NCI-H2107 (cell line): ENCODE measurements at regions not wholly inside any gene's neighbourhood (a gene's known extent, or its start where the extent isn't known, plus 50 kb on each side); places are given as distances from the start of the nearest gene placed in this dataset.
"Not testable (repeated sequence)": the region's sequence is repeated elsewhere in the genome, so short reads cannot be mapped to it uniquely, and the experiment has no call there.

Source experiments
- DNase-seq: peaks from one replicate; lab custom pipeline; 2025; lab: John Stamatoyannopoulos, UW

DNA sequence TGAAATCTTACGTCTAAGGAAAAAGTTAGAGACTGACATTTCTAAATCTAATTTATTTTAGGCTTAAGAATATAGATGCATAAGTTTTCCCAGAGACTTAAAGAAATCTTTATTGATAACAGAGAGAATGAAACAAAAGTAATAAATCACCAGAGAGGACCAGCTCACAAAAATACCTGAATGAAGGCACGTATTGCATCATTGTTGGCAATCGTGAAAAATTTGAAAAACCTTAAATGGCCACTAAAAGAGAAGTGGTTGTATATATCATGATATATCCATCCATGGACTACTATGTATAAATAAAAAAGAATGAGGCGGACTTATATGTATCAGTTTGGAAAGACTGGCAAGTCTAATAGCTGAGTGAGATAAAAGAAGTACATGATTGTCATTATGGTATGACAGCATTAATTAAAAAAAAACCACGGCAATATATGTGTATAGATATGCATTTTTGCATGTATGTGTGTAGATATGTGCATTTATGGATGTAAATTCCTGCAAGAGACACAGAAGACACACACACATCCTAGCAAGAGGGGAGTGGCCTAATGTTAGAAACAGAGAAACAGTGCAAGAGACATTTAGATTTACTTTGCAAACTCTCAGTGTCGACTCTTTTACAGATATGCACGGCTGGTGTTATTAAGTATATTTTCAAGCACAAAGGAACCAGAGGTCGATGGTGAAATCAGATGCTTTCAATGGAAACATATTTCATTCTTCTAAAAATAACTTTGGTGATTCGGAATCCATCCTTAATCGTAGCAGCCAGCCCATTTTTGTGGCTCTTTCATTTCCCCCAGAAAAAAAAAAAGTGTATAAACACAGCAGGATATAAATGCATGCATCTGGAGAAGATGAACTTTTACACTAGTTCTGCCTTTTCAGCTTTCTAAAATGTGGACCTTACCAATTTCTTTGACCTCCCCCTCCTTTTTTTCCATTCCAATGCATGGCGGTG, 156.1 kb upstream of the SALL4 start:
- DNase-seq, result no peak

DNA sequence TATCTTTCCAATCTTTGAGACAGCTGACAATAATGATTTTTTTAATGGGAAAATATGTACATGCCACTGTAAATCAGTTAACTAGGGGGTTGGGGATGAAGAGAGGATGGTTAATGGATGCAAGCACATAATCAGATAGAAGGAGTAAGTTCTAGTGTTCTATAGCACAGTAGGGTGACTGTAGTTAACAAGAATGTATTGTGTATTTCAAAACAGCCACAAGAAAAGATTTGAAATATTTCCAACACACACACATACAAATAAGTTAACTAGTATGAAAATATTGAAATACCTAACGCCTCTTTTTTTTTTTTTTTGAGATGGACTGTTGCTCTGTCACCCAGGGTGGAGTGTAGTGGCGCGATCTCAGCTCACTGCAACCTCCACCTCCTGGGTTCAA, 153.4 kb upstream of the SALL4 start:
- no peak for DNase-seq

DNA sequence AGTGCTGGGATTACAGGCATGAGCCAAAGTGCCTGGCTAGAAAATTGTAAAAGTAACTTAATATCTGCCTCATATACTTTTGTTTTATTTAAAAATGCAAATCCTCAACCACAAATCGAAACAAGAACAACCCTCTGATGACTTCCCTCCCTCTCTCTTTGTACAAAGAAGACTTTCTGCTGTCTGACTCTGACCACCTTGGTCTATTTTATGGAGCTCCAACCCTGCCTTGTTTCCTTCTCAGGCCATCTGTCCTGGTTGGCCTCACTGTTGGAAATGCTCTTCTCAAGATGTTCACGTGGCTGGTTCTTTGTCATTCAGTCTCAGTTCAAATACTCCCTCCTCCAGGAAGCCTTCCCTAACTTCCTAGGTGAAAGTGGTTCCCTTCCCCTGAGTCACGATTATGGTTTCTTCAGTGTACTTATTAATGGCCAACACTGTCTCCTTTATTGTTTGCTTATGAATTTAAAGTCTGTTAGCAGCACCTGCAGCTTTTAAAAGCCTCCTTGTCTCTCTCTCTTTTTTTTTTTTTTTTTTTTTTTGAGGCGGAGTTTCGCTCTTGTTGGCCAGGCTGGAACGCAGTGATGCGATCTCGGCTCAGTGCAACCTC, 151.5 kb upstream of the SALL4 start:
- DNase-seq, result no peak

DNA sequence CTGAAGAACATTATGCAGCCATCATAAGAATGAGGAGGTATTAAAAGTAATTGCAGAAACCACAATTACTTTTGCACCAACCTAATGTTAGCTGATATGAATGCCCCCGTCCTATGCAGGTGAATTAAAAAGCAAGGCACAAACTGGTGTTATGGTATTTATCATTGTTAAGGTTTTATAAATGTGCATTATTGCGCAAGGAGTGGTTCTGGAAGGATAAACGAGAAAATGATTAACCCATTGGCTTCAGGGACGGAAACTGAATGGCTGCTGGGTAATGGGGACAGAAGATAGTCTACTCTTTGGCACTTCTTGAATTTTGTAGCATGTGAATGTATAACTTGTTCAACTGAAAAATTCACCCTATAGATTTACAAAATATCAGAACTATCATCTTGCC, 148.6 kb upstream of the SALL4 start:
- no peak for DNase-seq

DNA sequence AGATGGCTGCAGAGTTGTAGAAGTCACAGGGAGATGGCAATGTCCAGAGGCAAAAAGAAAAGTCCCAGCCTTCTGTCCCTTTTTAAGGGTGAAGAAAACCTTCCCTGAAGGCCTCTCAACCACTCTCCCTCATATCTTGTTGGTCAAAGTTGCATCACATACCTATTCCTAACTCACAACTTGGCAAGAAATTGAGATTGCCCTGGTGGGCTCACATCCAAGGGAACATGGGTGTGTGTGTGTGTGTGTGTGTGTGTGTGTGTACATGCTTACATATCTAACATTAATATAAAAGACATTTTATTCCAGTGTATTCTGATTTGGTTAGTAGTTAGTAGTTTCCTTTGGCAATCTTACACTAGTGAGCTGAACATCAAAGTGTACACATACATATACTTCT, 144.3 kb upstream of the SALL4 start:
- no peak for DNase-seq

DNA sequence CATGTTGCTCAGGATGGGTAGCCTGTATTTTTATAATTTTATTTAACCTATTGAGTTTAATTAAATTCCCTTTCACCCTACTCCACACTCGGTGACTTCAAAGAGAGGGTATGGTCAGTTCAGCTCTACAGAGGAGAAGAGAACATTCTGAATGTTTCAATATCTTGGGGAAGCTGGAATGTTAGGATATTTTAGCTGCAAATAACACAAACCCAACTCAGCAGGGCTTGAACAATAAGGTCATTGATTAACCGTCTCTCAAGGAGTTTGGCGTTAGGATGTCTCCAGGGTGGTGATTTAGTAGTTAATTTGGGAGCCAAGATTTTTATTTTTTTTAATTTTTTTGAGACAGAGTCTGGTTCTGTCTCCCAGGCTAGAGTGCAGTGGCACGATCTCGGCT, 143.6 kb upstream of the SALL4 start:
- DNase-seq, result no peak

DNA sequence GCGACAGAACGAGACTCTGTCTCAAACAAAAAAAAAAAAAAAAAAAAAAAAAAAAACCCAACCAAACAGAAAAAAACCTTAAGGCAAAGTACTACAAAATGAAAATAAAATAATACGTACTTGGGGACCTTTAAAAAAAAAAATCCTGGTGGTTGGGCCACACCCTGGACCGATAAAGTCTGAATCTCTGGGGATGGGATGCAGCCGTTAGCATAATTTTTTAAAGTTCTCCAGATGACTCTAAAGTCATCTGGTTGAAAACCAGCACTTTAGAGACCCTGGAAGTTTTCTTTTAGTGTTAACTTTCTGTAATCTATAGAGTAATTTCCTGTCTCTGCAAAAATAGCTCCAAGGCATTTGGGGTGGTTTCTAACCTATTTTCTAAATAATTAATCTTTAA, 142.9 kb upstream of the SALL4 start:
- no peak for DNase-seq

DNA sequence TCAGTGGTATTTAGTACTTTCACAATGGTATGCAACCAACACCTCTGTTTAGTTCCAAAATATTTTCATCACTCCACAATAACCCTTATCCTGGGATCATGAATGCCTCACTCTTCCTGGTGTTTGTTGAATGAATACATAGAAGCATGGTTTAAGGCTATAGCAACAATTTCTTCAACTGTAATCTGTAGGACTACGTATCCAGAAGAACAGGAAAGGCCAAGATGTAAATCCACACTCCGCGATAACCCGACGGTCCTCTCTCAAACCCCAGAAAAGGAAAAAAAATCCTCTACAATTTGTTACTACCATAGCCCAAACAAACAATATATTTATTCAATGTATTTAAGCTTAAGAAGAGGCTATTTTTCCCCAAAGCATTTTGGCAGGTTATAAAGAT, 141.4 kb upstream of the SALL4 start:
- no peak for DNase-seq

DNA sequence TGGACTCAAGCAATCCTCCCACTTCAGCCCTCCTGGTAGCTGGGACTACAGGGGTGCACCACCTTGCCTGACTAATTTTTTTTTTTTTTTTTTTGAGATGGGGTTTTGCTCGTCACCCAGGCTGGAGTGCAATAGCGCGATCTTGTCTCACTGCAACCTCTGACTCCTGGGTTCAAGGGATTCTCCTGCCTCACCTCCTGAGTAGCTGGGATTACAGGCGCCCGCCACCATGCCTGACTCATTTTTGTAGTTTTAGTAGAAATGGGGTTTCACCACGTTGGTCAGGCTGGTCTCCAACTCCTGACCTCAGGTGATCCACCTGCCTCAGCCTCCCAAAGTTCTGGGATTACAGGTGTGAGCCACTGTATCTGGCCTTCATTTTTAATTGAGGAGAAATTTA, 141.0 kb upstream of the SALL4 start:
- DNase-seq, result not testable (repeated sequence)

DNA sequence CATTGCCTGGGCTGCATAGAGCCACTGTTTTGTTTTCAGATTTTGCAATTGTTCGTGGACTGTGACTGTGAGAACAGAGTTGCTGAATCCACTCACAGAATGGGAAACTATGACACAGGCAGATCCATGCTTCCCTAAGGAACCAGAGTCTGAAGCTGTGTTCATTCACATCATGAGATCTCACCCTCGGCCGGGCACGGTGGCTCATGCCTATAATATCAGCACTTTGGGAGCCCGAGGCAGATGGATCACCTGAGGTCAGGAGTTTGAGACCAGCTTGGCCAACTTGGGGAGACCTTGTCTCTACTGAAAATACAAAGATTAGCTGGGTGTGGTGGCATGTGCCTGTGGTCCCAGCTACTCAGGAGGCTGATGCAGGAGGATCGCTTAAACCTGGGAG, 139.2 kb upstream of the SALL4 start:
- no peak for DNase-seq

DNA sequence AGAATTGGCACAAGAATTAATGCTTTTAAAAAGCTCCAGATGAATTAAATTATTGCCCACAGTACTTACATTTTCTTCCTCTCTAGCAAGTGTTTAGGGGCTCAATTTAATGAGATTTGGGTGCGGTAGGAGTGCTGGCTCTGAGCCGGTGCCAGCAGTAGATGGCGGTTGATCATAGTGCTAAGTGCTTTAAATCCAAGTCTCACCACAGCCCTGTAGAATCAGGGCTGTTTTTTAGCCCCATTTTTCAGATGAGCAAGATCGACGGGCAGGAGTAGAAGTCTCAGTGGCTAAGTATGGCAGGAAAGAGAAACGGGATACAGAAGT, 136.9 kb upstream of the SALL4 start:
- no peak for DNase-seq

DNA sequence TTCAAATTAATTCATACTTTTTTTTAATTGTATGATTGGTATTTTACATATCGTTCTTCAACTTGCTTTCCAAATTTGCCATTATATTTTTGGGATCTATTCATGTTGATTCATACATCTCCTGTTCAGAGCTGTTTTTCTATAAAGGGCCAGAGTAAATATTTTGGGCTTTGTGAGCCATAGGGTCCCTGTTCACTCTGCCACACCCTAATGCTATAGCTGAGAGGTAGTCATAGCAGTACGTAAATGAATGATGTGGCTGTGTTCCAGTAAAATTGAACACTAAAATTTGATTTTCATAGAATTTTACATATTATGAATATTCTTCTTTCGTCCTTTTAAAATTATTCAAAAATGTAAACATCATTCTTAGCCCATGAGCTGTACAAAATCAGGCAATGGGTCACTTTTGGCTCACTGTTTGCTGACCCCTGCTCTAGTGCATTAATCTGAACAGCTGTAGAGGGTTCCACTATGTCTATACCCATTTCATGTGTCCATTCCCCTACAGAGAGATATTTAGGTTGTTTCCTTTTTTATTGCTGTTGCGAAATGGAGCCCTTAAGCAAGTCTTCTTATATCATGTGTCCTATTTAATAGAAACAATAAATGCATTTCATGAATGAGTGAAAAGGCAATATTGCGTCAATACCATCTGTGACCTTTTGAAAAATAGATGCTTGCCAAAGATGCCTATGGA, 136.4 kb upstream of the SALL4 start:
- no peak for DNase-seq

DNA sequence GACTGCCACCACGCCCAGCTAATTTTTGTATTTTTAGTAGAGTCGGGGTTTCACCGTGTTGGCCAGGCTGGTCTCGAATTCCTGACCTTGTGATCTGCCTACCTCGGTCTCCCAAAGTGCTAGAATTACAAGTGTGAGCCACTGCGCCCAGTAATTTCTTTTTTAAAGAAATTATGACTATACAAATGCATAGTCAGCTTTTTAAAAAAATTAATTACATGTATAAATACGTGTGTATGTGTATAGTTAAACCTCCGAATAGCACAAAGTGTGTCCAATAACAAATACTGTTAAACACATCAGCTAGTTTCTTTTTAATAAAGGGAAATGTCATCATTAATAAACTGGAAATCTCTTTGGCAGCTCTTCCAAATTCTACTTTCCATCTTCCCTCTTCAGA, 135.5 kb upstream of the SALL4 start:
- DNase-seq, result no peak

DNA sequence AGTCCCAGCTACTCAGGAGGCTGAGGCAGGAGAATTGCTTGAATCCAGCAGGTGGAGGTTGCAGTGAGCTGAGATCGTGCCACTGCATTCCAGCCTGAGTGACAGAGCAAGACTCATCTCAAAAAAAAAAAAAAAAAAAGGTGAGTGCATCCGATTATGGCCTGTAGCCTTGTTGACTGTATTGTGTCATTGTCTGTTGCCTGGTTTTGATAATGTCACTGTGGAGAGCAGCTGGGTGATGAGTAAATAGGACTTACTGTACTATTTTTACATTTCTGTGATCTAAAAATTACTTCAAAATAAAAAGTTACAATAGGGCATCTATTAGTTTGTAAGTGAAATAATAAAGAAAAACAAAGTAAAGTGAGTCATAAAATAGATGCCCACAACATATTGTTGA, 134.1 kb upstream of the SALL4 start:
- DNase-seq, result no peak

DNA sequence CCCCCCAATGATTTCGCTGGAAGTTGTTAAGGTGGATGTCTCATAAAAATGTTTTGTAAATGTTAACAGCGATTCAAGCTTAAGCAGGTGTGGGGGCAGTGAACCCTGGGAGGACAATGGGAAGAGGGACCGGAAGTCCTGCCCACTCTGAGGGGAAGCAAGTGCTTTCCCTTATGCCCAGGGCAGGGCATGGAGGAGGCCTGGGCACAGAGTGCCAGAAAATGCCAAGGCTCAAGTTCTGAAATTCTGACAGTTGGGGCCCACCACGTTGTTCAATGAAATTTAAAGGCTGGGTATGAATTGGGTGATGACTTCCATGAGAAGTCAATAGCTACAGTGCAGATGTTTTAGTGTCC, 132.7 kb upstream of the SALL4 start:
- no peak for DNase-seq

DNA sequence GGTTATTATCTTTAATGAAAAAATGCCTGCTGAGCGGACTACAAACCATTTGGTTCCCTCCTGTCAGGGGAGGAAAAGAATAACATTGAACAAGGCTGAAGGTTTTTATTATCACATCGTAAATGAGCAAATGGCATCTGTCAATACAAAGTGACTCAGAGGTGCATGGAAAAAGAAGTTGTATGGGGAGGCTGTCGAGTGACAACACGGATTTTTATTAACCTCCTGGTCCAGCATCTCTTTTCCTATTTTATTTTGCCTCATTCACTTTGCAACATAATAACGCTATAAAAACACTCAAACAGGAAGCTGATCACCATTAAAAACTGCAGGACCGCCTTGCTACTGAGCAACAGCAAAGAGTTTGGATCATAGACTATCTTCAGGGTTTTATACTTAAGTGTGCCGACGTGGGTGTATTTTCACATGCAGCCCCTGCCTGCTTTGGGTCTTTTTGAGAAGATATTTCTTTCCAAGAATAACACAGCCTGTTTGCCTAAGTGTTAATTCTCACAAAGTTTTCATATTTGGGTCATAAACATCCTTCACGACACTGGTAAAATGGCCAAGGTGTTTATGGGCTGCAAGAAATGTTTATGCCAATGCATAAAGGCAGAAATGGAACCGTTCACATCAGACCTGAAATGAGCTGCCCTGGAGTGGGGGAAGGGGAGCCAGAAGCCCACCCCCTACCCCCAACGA, 132.1 kb upstream of the SALL4 start:
- no peak for DNase-seq

DNA sequence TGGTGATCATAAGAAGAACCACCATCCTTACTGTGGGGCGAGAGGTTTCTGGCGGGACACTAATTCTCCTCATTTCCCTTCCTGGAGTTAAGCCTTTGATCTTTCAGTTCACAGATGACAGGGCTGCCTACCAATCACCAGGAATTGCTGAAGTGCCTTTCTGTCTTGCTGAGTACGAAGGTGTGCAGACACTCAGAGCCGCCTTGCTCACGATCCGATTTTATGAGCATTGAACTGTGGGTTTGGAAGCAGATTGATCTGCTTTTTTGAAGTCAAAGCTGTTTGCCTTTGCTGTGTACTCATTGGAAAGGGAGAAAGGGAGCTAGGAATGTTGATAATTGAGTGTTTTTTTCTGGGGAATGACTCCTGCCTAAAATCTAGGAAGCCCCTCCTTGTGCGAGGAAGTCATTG, 129.1 kb upstream of the SALL4 start:
- no peak for DNase-seq

DNA sequence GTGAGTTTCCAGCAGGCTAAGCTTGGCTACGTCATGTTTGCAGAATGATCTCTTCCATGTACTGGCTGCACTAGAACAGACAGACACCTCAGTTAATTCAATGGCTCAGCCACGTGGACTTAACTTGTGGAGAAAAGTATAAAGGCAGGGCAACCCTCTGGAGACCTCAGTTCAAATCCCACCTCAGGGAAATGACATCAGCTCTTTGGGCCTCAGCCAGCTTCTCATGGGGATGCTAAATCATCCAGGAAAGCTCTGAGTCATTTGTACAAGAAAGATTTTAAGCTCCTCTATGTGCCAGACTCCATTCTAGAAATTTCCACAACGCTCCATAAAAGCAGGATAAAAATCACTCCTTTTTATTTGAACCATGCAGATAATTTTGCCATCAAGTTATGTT, 128.5 kb upstream of the SALL4 start:
- no peak for DNase-seq

DNA sequence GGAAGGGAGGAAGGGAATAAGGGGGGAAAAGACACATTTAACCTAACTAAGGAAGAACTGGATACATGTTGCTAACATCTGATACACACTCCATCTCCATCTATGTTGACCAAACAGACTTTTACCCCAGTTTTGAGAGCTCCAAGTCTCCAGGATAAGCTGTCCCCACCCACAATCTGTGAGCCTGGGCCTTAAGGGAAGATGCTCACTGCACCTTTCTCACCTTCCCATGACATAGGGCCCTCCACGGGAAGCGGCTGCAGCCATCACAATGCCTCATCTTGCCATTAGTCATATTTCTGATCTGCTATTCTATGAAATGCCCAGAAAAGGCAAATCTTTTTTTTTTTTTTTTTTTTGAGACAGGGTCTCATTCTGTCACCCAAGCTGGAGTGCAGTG, 126.6 kb upstream of the SALL4 start:
- DNase-seq, result no peak

DNA sequence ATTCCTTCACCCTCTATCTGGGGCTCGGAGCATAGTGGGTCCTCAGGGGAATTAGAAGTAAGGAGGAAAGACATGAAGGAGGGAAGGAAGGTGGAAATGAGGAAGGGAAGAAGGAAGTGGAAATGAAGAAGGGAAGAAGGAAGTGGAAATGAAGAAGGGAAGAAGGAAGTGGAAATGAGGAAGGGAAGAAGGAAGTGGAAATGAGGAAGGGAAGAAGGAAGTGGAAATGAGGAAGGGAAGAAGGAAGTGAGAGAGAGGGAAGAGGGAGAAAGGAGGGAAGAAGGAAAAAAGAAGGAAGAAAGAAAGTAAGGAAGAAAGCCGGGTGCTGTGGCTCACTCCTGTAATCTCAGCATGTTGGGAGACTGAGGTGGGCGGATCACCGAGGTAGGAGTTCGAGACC, 125.6 kb upstream of the SALL4 start:
- not testable (repeated sequence) for DNase-seq

DNA sequence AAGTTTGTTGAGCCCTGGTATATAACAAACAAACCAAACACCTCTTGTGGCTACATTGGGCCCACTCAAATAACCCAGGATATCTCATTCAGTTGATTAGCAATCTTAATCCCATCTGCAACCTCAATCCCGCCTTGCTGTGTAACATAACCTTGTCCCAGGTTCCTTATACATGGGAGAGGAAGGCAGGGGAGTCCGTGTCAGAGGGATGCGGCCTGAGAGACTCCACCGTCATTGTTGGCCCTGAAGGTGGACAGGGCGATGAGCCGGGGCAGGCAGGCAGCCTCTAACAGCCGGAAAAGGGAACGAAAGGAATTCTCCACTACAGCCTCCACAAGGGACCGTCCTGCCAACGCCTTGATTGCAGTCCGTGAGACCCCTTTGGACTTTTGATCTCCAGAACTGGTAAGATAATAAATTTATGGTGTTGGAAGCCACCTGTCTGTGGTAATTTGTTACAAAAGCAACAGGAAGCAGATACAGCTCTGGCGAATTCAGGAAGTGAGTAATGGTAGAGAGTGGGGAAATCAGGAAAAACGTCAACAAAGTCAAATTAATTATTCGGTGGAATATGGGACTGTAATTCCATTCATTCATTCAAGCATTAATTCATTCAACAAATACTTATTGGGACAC, 124.5 kb upstream of the SALL4 start:
- no peak for DNase-seq

DNA sequence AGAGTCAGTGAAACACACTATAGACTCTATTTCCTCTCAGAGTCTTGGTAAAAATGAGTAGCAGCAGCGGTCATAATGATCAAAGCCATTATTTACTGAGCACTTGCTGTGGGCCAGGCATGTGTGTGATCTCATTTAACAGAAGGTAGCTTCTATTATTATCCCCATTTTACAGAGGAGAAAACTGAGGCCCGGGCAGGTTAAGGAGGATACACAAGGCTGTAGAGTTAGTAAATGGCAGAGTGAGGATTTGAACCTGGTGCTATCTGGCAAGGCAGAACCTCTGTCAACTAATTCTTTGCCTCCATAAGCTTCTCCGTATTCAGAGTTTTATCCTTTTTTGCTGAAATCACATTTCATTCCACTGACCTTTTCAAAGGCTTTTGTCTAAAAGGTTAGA, 122.2 kb upstream of the SALL4 start:
- no peak for DNase-seq
